ENCODE measurements at regions not wholly inside any gene's neighbourhood (a gene's known extent, or its start where the extent isn't known, plus 50 kb on each side); places are given as distances from the start of the nearest gene placed in this dataset.

DNA sequence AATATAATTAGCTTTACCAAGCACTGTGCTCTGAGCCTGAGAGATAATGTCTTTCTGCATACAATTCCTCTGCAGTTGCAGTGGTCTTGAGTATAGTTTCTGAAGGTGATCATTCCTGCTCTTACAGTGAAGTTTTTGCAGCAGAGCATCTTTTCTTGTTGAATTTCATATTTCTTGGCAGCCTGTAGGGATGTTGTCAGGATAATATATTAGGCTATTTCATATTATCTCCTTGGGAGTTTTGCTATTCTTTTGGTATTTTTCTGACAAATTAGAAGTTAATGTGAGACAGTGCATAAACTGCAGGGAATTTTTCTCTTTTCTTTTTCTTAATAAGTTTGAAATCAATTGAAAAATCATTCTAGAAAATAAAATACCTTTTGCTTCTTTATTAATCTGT lies 1502.6 kb upstream of the FLRT2 start:
- no peaks in the 10 kb centered on the region for H3K79me2 ChIP-seq (ENCODE audit: control insufficient read depth, insufficient read depth, low read length)
- no peaks in the 10 kb centered on the region for H3K27me3 ChIP-seq (ENCODE audit: control insufficient read depth in 2 of 2, insufficient read depth in 2 of 2, low read length in 2 of 2)
- ChIA-PET POLR2A (no interaction called here), CTCF (no interaction called here)
- FAIRE-seq (no peak), DNase-seq (ENCODE audit: low read depth, low spot score) (no peak)
- no peaks in the 10 kb centered on the region for H4K20me1 ChIP-seq (replicated peaks; ENCODE audit: control insufficient read depth, extremely low read depth, insufficient read depth, low read length)
- H3K36me3 ChIP-seq (ENCODE audit: control insufficient read depth in 2 of 2, extremely low read depth in 1 of 2, insufficient read depth in 2 of 2, low read length in 2 of 2): no peaks in the 10 kb centered on the region
- intact Hi-C loops (cut with micrococcal nuclease): no loop called here
- no peak overlapping the region for H3K9ac ChIP-seq (replicated peaks; ENCODE audit: extremely low read depth, insufficient read depth, low read length)
- H3K27ac ChIP-seq (ENCODE audit: insufficient read depth, low read depth, low read length): no peak overlapping the region
- no peak overlapping the region for H3K4me3 ChIP-seq (replicated peaks in 1 of 3; ENCODE audit: insufficient read depth in 1 of 3, low read depth in 1 of 3, low read length in 3 of 3)
- H3K4me1 ChIP-seq (ENCODE audit: control insufficient read depth, extremely low read depth, insufficient read depth, low read length): peaks cover 9% of the 10 kb centered on the region
- no TSS peak for BruUV-seq (replicated peaks)
- dilution Hi-C loops (cut with MboI; ENCODE audit: extremely low pct_ligation_motif_present, low sequenced_read_pairs): no loop called here
- no peak overlapping the region for H3K4me2 ChIP-seq (ENCODE audit: insufficient read depth, low read length)
- TF ChIP-seq, protein P1, sequence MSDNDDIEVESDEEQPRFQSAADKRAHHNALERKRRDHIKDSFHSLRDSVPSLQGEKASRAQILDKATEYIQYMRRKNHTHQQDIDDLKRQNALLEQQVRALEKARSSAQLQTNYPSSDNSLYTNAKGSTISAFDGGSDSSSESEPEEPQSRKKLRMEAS (IDR thresholded peaks at IDR 0.05; ENCODE audit: insufficient read depth, insufficient read length): no peak
- no peak for TF ChIP-seq EZH2 (IDR thresholded peaks at IDR 0.05; ENCODE audit: borderline replicate concordance, low read depth, low read length, severe bottlenecking)
- TF ChIP-seq GATA2 (IDR thresholded peaks at IDR 0.05; ENCODE audit: insufficient read depth, insufficient read length, low read depth, low read length): no peak
- TF ChIP-seq, protein P2, sequence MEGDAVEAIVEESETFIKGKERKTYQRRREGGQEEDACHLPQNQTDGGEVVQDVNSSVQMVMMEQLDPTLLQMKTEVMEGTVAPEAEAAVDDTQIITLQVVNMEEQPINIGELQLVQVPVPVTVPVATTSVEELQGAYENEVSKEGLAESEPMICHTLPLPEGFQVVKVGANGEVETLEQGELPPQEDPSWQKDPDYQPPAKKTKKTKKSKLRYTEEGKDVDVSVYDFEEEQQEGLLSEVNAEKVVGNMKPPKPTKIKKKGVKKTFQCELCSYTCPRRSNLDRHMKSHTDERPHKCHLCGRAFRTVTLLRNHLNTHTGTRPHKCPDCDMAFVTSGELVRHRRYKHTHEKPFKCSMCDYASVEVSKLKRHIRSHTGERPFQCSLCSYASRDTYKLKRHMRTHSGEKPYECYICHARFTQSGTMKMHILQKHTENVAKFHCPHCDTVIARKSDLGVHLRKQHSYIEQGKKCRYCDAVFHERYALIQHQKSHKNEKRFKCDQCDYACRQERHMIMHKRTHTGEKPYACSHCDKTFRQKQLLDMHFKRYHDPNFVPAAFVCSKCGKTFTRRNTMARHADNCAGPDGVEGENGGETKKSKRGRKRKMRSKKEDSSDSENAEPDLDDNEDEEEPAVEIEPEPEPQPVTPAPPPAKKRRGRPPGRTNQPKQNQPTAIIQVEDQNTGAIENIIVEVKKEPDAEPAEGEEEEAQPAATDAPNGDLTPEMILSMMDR (IDR thresholded peaks at IDR 0.05; ENCODE audit: extremely low read depth in 1 of 2, insufficient read depth in 1 of 2, low read depth in 1 of 2, low read length in 2 of 2): no peak
- no peak for TF ChIP-seq MYC (IDR thresholded peaks at IDR 0.05; ENCODE audit: low read depth, low read length)
- no peak for TF ChIP-seq FOS (IDR thresholded peaks at IDR 0.05; ENCODE audit: borderline replicate concordance, insufficient read depth, low read length)
- TF ChIP-seq POLR2AphosphoS5 (IDR thresholded peaks at IDR 0.05; ENCODE audit: insufficient read depth, low read depth, low read length): no peak
- no peak for TF ChIP-seq JUN (IDR thresholded peaks at IDR 0.05; ENCODE audit: borderline replicate concordance, insufficient read depth, insufficient read length, low read depth)
- no peak for TF ChIP-seq POLR2A (IDR thresholded peaks at IDR 0.05; ENCODE audit: low read depth, low read length)
- no peaks in the 10 kb centered on the region for H3K9me3 ChIP-seq (replicated peaks; ENCODE audit: control insufficient read depth, insufficient read depth, low read length)
- no peak overlapping the region for H2AFZ ChIP-seq (ENCODE audit: low read depth, low read length)
- no peaks in the 10 kb centered on the region for H3K9me1 ChIP-seq (replicated peaks; ENCODE audit: control insufficient read depth, extremely low read depth, insufficient read depth, low read length)
